ENCODE measurements at regions not wholly inside any gene's neighbourhood (a gene's known extent, or its start where the extent isn't known, plus 50 kb on each side); places are given as distances from the start of the nearest gene placed in this dataset.
"Not testable (repeated sequence)": the region's sequence is repeated elsewhere in the genome, so short reads cannot be mapped to it uniquely, and the experiment has no call there.

DNA sequence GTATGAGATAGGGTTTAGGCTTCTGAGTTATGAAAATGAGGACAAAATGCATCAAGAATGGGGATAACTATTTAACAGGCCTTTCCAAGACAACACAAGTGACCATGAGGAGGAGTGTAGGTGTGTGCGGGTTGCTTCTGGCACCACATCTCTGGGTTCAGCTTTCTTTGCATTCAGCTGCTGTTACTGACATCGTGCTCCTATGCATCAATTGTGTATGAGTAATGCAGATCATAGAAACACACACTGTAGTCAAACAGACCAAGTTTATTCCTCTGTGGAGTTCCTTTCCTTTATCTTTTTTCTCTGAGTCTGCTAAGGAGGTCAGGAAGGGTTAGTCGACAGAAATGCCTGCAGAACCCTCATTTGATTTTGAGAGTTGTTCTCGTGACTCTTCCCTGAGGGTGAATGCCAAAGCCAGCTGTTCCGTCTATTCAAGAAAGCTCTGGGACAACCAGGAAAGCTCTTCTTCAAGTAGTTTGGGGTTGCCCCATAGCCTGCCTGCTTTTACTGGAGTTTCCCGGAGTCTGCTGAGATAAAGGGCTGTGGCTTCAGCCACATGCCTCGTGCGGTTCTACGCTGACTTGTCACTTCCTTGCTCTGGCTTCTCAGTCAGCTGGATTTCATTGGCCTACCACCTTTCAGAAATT, 136.7 kb upstream of the TLE3 start:
- intact Hi-C loops (cut with DNase I; ENCODE audit: low total_unique reads), result no loop called here
- Histone ChIP-seq H3K4me3 (no peak overlapping the region), H3K4me1 (no peaks in the 10 kb centered on the region), H3K9me3 (no peaks in the 10 kb centered on the region), H3K27me3 (no peaks in the 10 kb centered on the region), H3K36me3 (no peaks in the 10 kb centered on the region), H3K27ac (no peak overlapping the region)
- TF ChIP-seq, protein P1, sequence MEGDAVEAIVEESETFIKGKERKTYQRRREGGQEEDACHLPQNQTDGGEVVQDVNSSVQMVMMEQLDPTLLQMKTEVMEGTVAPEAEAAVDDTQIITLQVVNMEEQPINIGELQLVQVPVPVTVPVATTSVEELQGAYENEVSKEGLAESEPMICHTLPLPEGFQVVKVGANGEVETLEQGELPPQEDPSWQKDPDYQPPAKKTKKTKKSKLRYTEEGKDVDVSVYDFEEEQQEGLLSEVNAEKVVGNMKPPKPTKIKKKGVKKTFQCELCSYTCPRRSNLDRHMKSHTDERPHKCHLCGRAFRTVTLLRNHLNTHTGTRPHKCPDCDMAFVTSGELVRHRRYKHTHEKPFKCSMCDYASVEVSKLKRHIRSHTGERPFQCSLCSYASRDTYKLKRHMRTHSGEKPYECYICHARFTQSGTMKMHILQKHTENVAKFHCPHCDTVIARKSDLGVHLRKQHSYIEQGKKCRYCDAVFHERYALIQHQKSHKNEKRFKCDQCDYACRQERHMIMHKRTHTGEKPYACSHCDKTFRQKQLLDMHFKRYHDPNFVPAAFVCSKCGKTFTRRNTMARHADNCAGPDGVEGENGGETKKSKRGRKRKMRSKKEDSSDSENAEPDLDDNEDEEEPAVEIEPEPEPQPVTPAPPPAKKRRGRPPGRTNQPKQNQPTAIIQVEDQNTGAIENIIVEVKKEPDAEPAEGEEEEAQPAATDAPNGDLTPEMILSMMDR (IDR thresholded peaks at IDR 0.05), result no peak
- TF ChIP-seq POLR2A (IDR thresholded peaks at IDR 0.05), result no peak
- DNase-seq, result no peak

DNA sequence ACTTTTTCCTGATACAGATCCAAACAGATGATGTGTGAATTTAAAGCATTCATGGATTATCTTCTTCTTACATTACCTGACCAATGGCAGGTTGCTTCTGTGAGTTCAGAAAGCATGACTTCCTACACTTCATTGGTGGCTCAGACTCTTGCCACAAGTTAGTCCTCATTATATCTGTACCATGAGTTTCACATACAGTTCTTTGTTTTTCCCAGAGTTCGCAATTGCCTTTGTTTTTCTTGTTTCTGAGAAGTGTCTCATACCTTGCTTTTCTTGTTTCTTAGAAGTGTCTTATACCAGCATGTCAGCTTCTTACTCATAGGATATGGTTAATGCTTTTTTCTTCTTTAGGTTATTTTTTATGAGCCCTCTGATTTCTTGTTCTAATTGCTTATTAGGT, 133.8 kb upstream of the TLE3 start:
- Histone ChIP-seq H3K4me3 (no peak overlapping the region), H3K4me1 (no peaks in the 10 kb centered on the region), H3K9me3 (no peaks in the 10 kb centered on the region), H3K27ac (no peak overlapping the region), H3K36me3 (no peaks in the 10 kb centered on the region), H3K27me3 (no peaks in the 10 kb centered on the region)
- TF ChIP-seq POLR2A (IDR thresholded peaks at IDR 0.05), result no peak
- TF ChIP-seq, protein P1 (IDR thresholded peaks at IDR 0.05), result no peak
- intact Hi-C loops (cut with DNase I; ENCODE audit: low total_unique reads), result no loop called here
- DNase-seq, result no peak

DNA sequence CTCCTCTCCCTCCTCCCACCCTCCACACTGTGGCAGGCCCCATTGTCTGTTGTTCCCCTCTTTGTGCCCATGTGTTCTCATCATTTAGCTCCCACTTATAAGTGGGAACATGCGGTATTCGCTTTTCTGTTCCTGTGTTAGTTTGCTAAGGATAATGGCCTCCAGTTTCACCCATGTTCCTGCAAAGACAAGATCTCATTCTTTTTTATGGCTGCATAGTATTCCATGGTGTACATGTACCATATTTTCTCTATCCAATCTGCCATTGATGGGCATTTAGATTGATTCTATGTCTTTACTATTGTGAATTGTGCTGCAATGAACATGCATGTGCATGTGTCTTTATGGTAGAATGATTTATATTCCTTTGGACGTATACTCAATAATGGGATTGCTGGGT, 130.2 kb upstream of the TLE3 start:
- H3K27ac ChIP-seq; H3K9me3 ChIP-seq; H3K4me3 ChIP-seq; H3K36me3 ChIP-seq; intact Hi-C loops (cut with DNase I; ENCODE audit: low total_unique reads); H3K27me3 ChIP-seq; H3K4me1 ChIP-seq; DNase-seq: not testable (repeated sequence)

DNA sequence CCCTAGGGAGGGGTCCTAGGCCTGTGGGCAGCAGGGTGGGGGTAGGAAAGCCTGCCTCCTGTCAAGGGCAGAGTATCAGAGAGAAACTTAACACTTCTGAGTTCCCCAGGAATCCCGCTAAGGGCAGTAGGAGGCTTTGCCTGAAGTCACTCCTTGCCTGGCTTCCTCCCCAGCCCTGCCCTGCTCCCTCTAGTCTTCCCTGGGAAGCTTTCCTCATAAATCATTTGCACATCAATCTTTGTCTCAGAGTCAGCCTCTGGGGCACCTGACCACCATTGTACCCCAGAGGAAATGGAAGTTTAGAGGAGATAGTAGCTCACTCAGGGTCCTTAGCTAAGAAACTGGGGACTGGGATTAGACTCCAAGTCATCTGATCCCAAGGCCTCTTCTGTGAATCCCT, 129.4 kb upstream of the TLE3 start:
- no peaks in the 10 kb centered on the region for H3K36me3 ChIP-seq
- H3K4me3 ChIP-seq, result no peak overlapping the region

DNA sequence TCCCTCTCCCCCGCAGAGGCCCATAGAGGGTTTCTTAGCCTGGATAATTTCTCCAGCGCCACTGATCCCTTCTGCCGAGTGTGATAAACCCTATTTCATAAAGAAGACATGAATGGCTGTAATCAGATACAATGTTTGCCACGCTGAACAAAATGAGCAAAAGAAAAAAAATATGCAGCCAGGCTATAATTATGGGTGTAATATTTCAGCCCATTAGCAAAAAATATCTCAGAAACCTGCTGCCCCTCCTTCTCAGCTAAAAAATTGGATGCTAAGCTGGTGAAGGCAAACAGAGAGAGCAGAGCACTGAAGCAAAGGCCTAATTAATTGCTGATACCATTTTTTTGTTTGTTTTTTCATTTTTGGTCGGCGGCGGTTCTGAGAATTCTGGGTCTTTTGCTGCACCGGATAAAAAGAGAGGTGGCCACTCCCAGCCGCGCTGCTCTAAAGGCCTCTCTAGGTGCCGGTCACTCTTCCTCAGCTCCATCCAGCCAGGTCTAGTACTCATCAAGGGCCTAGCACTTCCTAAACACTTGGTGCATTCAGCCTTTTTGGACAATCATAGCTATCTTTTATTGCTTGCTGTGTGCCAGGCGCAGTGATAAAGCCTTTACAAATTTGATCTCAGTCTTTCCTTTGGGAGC, 128.7 kb upstream of the TLE3 start:
- DNase-seq, result no peak
- intact Hi-C loops (cut with DNase I; ENCODE audit: low total_unique reads), result no loop called here
- Histone ChIP-seq H3K4me1 (no peaks in the 10 kb centered on the region), H3K27me3 (no peaks in the 10 kb centered on the region), H3K9me3 (no peaks in the 10 kb centered on the region), H3K36me3 (no peaks in the 10 kb centered on the region), H3K4me3 (no peak overlapping the region), H3K27ac (no peak overlapping the region)
- TF ChIP-seq, protein P1 (IDR thresholded peaks at IDR 0.05), result no peak
- no peak for TF ChIP-seq POLR2A (IDR thresholded peaks at IDR 0.05)

More for the DNA sequence above, 129.4 kb upstream of the TLE3 start:
- intact Hi-C loops (cut with DNase I; ENCODE audit: low total_unique reads), result no loop called here
- DNase-seq, result no peak
- H3K4me1 ChIP-seq, result no peaks in the 10 kb centered on the region
- H3K27me3 ChIP-seq, result no peaks in the 10 kb centered on the region
- no peak overlapping the region for H3K27ac ChIP-seq
- no peaks in the 10 kb centered on the region for H3K9me3 ChIP-seq
- TF ChIP-seq POLR2A (IDR thresholded peaks at IDR 0.05), result no peak
- TF ChIP-seq, protein P1 (IDR thresholded peaks at IDR 0.05), result no peak
